Glomerular visceral epithelial cell (primary cell): ENCODE measurements at regions not wholly inside any gene's neighbourhood (a gene's known extent, or its start where the extent isn't known, plus 50 kb on each side); places are given as distances from the start of the nearest gene placed in this dataset.

Experiments
- DNase-seq: peaks from one replicate; pipeline ENCODE4 v3.0.0-alpha.2; 2016; ENCODE audit errors: extremely low spot score

GRCh38 chr2:52181080-52181479 is 1149.1 kb upstream of the NRXN1 start:
- no peak for DNase-seq

- DNase-seq, result no peak
Measured at GRCh38 chr2:52178845-52179244, 1146.9 kb upstream of the NRXN1 start.

GRCh38 chr2:52145005-52145404 is 1113.1 kb upstream of the NRXN1 start:
- DNase-seq, result no peak

GRCh38 chr2:52144590-52144989 is 1112.7 kb upstream of the NRXN1 start:
- DNase-seq, result no peak

GRCh38 chr2:52141076-52141475 is 1109.1 kb upstream of the NRXN1 start:
- DNase-seq, result no peak

- no peak for DNase-seq
Measured at GRCh38 chr2:52139241-52139640, 1107.3 kb upstream of the NRXN1 start.

GRCh38 chr2:52135235-52135634 is 1103.3 kb upstream of the NRXN1 start:
- DNase-seq, result no peak

GRCh38 chr2:52128081-52128480 is 1096.1 kb upstream of the NRXN1 start:
- DNase-seq, result no peak

- DNase-seq, result no peak
Measured at GRCh38 chr2:52127527-52127926, 1095.6 kb upstream of the NRXN1 start.

- no peak for DNase-seq
Measured at GRCh38 chr2:52117299-52117698, 1085.4 kb upstream of the NRXN1 start.

GRCh38 chr2:52115750-52116149 is 1083.8 kb upstream of the NRXN1 start:
- DNase-seq, result no peak

GRCh38 chr2:52113338-52113737 is 1081.4 kb upstream of the NRXN1 start:
- DNase-seq, result no peak

GRCh38 chr2:52112141-52112540 is 1080.2 kb upstream of the NRXN1 start:
- no peak for DNase-seq

- DNase-seq, result no peak
Measured at GRCh38 chr2:52107124-52107523, 1075.2 kb upstream of the NRXN1 start.

- DNase-seq, result no peak
Measured at GRCh38 chr2:52097071-52097470, 1065.1 kb upstream of the NRXN1 start.

- no peak for DNase-seq
Measured at GRCh38 chr2:52084759-52085158, 1052.8 kb upstream of the NRXN1 start.

- no peak for DNase-seq
Measured at GRCh38 chr2:52083214-52083613, 1051.3 kb upstream of the NRXN1 start.

- DNase-seq, result no peak
Measured at GRCh38 chr2:52082646-52083045, 1050.7 kb upstream of the NRXN1 start.

GRCh38 chr2:52079602-52080001 is 1047.7 kb upstream of the NRXN1 start:
- no peak for DNase-seq

GRCh38 chr2:52077159-52077558 is 1045.2 kb upstream of the NRXN1 start:
- DNase-seq, result no peak

GRCh38 chr2:52074130-52074719 is 1042.3 kb upstream of the NRXN1 start:
- DNase-seq, result no peak

- no peak for DNase-seq
Measured at GRCh38 chr2:52072949-52073348, 1041.0 kb upstream of the NRXN1 start.

GRCh38 chr2:52070665-52071064 is 1038.7 kb upstream of the NRXN1 start:
- no peak for DNase-seq

GRCh38 chr2:52064234-52064633 is 1032.3 kb upstream of the NRXN1 start:
- DNase-seq, result no peak
